ENCODE measurements at regions not wholly inside any gene's neighbourhood (a gene's known extent, or its start where the extent isn't known, plus 50 kb on each side); places are given as distances from the start of the nearest gene placed in this dataset.
"Not testable (repeated sequence)": the region's sequence is repeated elsewhere in the genome, so short reads cannot be mapped to it uniquely, and the experiment has no call there.

GRCh38 chr9:135370411-135371375 lies 108.9 kb upstream of the PPP1R26 start:
- in situ Hi-C loops (cut with HindIII; ENCODE audit: low sequenced_read_pairs) = no loop called here

DNA sequence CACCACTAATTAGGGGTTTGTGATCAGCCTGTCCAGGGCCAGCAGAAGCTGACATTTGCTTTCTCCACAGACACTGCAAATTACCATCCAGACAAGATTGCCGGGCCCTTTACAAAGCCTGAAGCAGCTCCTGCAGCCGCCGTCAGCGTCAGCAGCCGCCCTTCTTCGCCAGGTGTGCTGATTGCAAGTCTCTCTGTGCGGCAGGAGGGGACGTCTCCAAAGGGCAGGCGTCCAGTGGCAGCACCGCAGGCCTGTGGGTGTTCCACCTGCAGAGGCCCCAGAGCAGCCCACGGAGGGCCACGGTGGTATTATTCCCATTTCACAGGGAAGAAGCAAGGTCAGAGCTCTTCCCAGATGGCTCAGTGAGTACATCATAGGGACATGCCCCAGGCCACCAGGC lies 108.0 kb upstream of the PPP1R26 start:
- in situ Hi-C loops (cut with HindIII; ENCODE audit: low sequenced_read_pairs) = no loop called here

DNA sequence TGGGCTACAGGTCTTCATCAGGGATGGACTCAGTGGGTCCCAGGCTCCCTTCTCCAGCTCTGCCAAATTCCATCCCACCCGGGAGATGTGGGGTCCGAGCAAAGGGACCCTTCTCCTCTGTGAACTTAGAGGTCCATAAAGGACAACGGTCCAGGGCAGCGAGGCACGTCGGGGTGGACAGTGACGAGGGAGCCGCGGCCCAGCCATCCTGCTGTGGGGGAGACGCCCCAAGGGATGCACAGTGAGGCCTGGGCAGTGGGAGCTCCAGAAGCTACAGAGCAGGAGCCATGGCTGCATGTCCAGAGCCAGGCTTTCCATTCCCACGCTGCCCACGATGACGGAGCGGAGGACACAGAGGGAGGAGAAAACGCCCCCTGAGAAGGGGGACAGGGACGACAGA lies 107.5 kb upstream of the PPP1R26 start:
- in situ Hi-C loops (cut with HindIII; ENCODE audit: low sequenced_read_pairs) = no loop called here

DNA sequence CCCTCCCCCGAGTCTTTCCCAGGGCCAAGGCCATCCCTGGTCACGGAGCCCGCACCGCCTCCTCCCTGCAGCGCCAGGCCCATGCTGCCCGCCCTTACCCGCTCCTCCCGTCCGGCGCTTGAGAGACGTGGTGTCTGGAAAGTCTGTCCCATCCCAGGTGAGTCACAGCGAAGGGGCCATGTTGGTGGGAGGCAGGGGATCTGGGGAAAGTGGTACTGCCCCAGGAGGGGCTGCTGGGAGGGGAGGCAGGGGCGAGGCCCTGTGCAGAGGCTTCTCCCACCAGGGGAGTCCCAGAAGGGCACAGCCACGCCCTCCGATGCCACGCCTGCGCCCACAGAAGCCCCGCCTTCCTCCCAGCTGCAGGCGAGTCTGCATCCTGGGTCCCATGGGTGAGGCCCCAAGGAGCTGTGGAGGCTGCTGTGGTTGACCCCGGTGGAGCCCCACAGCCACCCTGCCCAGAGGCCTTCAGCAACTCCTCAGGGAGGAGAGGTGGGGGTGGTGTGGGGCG lies 107.0 kb upstream of the PPP1R26 start:
- in situ Hi-C loops (cut with HindIII; ENCODE audit: low sequenced_read_pairs) = no loop called here

- in situ Hi-C loops (cut with HindIII; ENCODE audit: low sequenced_read_pairs) = no loop called here
Observed at GRCh38 chr9:135373151-135373685, 106.4 kb upstream of the PPP1R26 start.

DNA sequence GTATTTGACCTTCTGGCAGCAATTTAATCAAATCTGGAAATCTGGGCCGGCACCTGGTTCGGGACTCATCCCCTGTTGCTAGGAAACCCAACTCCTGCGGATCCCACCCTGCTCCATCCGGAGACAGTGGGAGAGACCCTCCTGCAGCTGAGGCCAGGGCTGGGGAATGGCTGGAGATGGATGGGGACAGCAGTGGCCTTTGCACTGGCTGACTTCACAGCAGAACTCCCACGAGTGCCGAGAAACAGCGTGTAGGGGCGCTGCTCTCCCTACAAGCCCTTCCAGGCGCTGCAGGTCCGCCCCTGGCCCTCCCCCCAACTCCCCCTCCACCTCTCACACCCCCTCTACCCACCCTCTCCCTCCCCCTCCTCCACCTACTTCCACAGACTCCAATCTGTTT lies 105.8 kb upstream of the PPP1R26 start:
- in situ Hi-C loops (cut with HindIII; ENCODE audit: low sequenced_read_pairs) = no loop called here

DNA sequence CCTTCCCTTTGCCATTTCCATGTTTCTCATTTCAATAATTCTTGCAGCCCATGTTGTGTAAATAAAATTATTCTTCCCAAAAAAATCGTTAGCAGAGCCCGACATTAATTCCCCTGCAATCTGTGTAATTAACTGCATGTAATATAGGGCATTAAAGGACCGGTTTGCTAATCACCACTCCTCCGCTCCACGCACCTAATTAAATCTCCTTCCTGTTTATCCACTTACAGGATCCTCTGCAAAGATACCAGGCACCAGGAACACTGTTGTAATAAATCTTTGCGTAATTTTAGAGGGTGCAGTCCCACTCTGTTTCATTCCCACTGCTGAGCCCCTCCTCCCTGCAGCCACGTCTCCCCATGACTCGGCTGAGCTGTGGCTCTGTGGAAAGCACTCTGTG lies 105.0 kb upstream of the PPP1R26 start:
- in situ Hi-C loops (cut with HindIII; ENCODE audit: low sequenced_read_pairs) = no loop called here

- in situ Hi-C loops (cut with HindIII; ENCODE audit: low sequenced_read_pairs) = loop anchor here (5.0 kb wide), 2 partner anchors 42 to 68 kb away; no protein-coding TSS in a partner anchor
Observed at GRCh38 chr9:135375001-135375400, 104.6 kb upstream of the PPP1R26 start.

DNA sequence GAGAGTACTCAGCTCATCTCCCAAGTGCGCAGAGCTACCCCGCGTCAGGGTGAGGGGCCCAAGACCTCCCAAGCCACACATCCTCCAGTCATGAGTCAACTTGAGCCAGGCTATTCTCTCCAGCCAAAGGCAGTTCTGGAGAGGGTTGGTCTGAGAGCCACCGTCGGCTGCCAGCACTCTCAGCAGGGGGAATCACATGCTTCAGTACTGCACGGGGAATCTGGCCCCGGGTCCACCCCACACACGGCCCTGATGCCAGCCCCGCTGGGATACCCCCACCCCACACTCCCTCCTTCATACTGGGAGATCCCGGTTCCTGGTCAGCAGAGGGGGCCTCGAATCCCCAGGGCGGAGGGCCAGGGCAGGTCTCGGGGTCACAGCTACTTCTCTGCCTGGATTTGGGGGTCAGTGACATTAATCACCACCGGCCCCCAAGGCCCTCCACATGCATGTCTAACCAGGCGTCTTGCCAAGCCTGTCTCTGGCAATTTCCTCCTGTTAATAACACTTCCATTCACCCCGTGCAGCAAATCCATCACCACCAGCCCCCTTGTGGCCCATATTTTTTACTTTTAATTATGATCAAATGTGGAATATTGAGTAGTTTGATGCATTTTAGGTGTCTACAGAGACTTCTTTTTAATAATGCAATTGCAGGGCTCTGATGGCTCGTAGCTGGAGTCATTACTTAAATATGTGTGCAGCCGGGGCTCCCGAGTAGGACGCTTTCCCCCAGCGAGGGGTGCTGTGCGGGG lies 102.9 kb upstream of the PPP1R26 start:
- in situ Hi-C loops (cut with HindIII; ENCODE audit: low sequenced_read_pairs) = loop anchor here (5.0 kb wide), 2 partner anchors 41 to 69 kb away; no protein-coding TSS in a partner anchor

- in situ Hi-C loops (cut with HindIII; ENCODE audit: low sequenced_read_pairs) = loop anchor here (5.0 kb wide), 2 partner anchors 40 to 70 kb away; no protein-coding TSS in a partner anchor
Observed at GRCh38 chr9:135377431-135377830, 102.2 kb upstream of the PPP1R26 start.

GRCh38 chr9:135378751-135379150 lies 100.8 kb upstream of the PPP1R26 start:
- in situ Hi-C loops (cut with HindIII; ENCODE audit: low sequenced_read_pairs) = loop anchor here (5.0 kb wide), 2 partner anchors 39 to 71 kb away; no protein-coding TSS in a partner anchor

- in situ Hi-C loops (cut with HindIII; ENCODE audit: low sequenced_read_pairs) = loop anchor here (5.0 kb wide), 2 partner anchors 38 to 72 kb away; no protein-coding TSS in a partner anchor
Observed at GRCh38 chr9:135379540-135380267, 99.9 kb upstream of the PPP1R26 start.

- in situ Hi-C loops (cut with HindIII; ENCODE audit: low sequenced_read_pairs) = no loop called here
Observed at GRCh38 chr9:135380311-135380960, 99.1 kb upstream of the PPP1R26 start.

DNA sequence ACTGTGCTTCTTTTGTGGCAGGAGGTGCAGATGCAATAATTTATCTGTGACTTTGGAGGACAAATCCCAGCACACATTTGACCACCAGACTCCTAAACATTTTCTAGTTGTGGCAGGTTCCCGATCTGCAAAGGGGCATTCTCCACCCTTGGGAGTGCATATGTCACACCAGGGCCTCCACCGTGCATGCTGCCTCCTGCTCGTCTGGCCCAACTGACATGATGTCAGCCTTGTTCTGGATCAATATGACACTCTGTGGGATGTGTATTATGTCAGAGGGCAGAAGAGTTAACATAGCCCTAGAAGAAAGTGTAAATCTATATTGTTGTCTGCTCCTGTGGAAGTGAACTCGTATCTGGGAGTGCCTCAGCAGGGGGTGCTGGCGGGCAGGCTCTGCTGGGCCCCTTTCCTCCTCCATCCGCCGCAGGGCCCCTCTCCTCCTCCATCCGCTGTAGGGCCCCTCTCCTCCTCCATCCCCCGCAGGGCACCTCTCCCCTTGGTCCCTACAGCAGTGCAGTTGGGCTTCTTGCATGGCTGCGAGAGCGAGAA lies 97.7 kb upstream of the PPP1R26 start:
- in situ Hi-C loops (cut with HindIII; ENCODE audit: low sequenced_read_pairs) = no loop called here

DNA sequence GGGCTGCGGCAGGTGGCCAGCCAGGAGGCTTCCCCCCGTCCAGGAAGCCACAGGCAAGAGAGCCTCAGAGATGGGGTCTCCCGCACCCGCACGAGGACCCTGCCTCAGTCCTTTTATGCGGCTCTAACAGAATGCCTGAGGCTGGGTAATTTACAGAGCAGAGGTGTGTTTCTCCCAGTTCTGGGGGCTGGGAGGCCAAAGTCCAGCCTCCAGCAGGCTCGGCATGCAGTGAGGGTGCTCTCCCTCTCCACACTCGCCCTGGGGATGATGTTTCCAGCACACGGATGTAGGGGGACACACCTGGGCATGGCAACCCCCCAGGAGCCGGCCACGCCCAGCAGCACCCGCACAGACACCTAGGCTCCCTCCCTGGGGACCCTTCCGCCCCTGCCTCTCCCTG lies 95.4 kb upstream of the PPP1R26 start:
- in situ Hi-C loops (cut with HindIII; ENCODE audit: low sequenced_read_pairs) = no loop called here

DNA sequence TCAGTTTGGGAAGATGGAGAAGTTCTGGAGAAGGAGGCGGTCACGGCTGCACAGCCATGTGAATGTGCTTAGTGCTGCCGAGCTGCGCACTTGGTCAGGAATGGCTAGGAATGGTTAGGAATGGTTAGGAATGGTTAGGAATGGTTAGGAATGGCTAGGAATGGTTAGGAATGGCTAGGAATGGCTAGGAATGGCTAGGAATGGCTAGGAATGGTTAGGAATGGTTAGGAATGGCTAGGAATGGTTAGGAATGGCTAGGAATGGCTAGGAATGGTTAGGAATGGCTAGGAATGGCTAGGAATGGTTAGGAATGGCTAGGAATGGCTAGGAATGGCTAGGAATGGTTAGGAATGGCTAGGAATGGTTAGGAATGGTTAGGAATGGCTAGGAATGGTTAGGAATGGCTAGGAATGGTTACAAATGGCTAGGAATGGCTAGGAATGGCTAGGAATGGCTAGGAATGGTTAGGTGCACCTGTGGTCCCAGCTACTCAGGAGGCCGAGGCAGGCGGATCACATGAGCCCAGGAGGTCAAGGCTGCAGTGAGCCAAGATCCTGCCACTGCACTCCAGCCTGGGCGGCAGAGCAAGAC lies 94.7 kb upstream of the PPP1R26 start:
- in situ Hi-C loops (cut with HindIII; ENCODE audit: low sequenced_read_pairs) = not testable (repeated sequence)

DNA sequence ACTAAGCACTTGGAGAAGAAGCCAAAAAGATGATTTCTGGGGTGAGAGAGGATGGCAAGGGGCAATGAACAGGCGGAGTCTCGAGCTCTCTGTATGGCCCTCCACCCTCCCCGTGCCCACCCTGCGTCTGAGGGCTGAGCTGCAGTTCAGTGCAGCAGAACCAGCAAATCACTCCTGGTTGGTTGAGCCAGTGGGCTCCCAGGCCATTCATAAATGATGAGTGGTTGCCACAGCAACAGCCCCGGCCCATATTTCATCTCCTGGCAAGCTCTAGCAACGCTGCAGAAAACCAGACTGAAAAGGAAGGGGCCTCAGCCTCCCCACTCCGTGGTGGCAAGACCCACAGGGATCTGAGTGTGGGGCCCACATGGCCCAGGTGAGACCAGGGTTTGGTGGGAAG lies 93.8 kb upstream of the PPP1R26 start:
- in situ Hi-C loops (cut with HindIII; ENCODE audit: low sequenced_read_pairs) = no loop called here

DNA sequence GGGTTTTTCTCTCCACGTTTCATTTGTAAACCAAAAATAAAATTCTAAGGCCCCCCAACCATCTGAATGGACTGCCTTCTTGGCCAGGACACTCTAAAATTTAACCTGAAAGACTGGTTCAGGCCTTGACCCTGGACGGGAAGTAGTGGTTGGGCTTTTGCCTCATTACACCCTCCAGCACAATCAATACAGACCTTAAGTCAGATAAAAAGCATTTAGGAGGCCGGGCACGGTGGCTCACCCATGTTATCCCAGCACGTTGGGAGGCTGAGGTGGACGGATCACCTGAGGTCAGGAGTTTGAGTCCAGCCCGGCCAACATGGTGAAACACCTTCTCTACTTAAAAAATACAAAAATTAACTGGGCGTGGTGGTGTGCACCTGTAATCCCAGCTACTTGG lies 91.6 kb upstream of the PPP1R26 start:
- in situ Hi-C loops (cut with HindIII; ENCODE audit: low sequenced_read_pairs) = no loop called here

DNA sequence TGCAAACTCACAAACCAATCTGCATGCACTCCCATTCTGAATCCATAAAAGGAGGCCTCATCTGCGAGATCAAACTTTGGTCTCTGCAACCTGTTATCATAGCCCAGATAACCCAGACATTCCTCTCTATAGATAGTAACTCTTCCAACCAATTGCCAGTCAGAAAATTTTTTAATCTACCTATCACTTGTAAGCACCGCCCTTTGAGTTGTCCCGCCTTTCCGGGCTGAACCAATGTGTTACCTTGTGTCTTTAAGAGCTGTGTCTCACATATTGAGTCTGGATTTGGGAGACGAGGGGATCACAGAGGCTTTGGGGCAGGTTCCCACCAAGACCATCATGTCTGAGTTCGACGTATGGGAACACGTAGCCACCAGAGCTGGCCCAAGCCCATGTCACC lies 91.1 kb upstream of the PPP1R26 start:
- in situ Hi-C loops (cut with HindIII; ENCODE audit: low sequenced_read_pairs) = no loop called here

All from DLD1 (cell line).